ENCODE measurements at regions not wholly inside any gene's neighbourhood (a gene's known extent, or its start where the extent isn't known, plus 50 kb on each side); places are given as distances from the start of the nearest gene placed in this dataset.
"Not testable (repeated sequence)": the region's sequence is repeated elsewhere in the genome, so short reads cannot be mapped to it uniquely, and the experiment has no call there.

DNA sequence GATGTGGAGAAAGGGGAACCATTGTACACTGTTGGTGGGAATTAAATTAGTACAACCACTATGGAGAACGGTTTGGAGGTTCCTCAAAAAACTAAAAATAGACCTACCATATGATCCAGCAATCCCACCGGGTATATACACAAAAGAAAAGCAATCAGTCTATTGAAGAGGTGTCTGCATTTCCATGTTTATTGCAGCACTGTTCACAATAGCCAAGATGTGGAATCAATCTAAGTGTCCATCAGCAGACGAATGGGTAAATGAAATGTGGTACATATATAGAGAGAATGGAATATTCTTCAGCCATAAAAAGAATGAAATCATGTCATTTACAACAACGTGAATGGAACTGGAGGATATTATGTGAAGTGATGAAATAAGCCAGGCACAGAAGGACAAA is 208.1 kb downstream of the TRIML1 start:
- no peaks in the 10 kb centered on the region for H3K9me3 ChIP-seq
- no peak overlapping the region for H3K4me3 Mint-ChIP-seq
- WGBS (ENCODE audit: insufficient coverage), result 50% methylated on average over 2 of the region's 4 CpGs
- no peak overlapping the region for H3K4me3 ChIP-seq (ENCODE audit: control insufficient read depth in 1 of 2, extremely low read depth in 1 of 2, low read length in 1 of 2)
- H3K4me1 Mint-ChIP-seq, result no peaks in the 10 kb centered on the region
- no peaks in the 10 kb centered on the region for H3K36me3 Mint-ChIP-seq
- H3K4me1 ChIP-seq (ENCODE audit: control insufficient read depth in 1 of 2, extremely low read depth in 1 of 2, insufficient read depth in 2 of 2, low read length in 2 of 2), result no peaks in the 10 kb centered on the region
- ChIA-PET POLR2A (no interaction called here), CTCF (no interaction called here)
- no peak for DNase-seq
- H3K9me3 Mint-ChIP-seq, result peaks cover 6 to 17% (median 8%) of the 10 kb centered on the region in 3 donors
- H3K27ac Mint-ChIP-seq, result no peak overlapping the region
- no peaks in the 10 kb centered on the region for H3K27me3 Mint-ChIP-seq
- no peak for ATAC-seq (replicated peaks in 1 of 4)
- no peak overlapping the region for H3K27ac ChIP-seq (ENCODE audit: low read length)
- no peaks in the 10 kb centered on the region for H3K36me3 ChIP-seq (ENCODE audit: control insufficient read depth in 2 of 2, extremely low read depth in 1 of 2, insufficient read depth in 1 of 2, low read length in 1 of 2)
- no peaks in the 10 kb centered on the region for H3K27me3 ChIP-seq (replicated peaks in 1 of 2; ENCODE audit: control insufficient read depth in 2 of 2, extremely low read depth in 1 of 2, insufficient read depth in 2 of 2, low read length in 1 of 2)

DNA sequence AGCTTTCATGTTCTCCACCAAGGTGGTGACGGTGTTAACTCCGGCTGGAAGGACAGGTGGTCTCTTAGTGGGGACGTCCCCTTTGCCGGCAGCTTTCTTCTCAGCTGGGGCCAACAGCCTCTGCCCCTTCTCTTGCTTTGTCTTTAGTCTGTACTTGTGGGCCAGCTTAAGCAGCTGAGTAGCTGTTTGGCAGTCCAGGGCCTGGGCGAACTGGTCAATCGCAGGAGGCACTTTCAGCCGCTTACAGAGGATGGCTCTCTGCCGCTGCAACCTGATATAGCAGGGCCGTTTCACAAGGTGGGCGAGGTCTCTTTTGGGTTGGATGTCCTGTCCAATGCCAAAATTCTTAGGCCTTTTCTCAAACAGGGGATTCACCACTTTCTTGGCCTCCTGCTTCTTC is 210.3 kb downstream of the TRIML1 start:
- ATAC-seq (replicated peaks in 1 of 4); H3K27me3 Mint-ChIP-seq; H3K36me3 ChIP-seq (ENCODE audit: control insufficient read depth in 2 of 2, extremely low read depth in 1 of 2, insufficient read depth in 1 of 2, low read length in 1 of 2); H3K27ac ChIP-seq (ENCODE audit: low read length); DNase-seq; H3K9me3 ChIP-seq; POLR2A ChIA-PET; CTCF ChIA-PET; H3K27ac Mint-ChIP-seq; H3K4me3 Mint-ChIP-seq; H3K27me3 ChIP-seq (replicated peaks in 1 of 2; ENCODE audit: control insufficient read depth in 2 of 2, extremely low read depth in 1 of 2, insufficient read depth in 2 of 2, low read length in 1 of 2); H3K36me3 Mint-ChIP-seq; H3K4me3 ChIP-seq (ENCODE audit: control insufficient read depth in 1 of 2, extremely low read depth in 1 of 2, low read length in 1 of 2); H3K4me1 Mint-ChIP-seq; H3K4me1 ChIP-seq (ENCODE audit: control insufficient read depth in 1 of 2, extremely low read depth in 1 of 2, insufficient read depth in 2 of 2, low read length in 2 of 2): not testable (repeated sequence)
- H3K9me3 Mint-ChIP-seq, result peaks cover 8 to 17% (median 14%) of the 10 kb centered on the region in 3 donors
- 92% methylated on average over 10 of the region's 10 CpGs for WGBS (ENCODE audit: insufficient coverage)

DNA sequence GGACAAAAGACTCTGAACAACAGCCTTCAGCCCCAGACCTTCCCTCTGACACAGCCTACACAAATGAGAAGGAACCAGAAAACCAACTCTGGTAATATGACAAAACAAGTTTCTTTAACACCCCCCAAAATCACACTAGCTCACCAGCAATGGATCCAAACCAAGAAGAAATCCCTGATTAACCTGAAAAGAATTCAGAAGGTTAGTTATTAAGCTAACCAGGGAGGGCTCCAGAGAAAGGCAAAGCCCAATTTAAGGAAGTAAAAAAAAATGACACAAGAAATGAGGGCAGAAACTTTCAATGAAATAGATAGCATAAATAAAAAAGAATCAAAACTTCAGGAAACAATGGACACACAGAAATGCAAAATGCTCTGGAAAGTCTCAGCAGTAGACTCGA is 224.0 kb downstream of the TRIML1 start:
- Histone ChIP-seq H3K9me3 (peaks cover 4% of the 10 kb centered on the region), H3K4me3 (ENCODE audit: control insufficient read depth in 1 of 2, extremely low read depth in 1 of 2, low read length in 1 of 2) (no peak overlapping the region), H3K36me3 (ENCODE audit: control insufficient read depth in 2 of 2, extremely low read depth in 1 of 2, insufficient read depth in 1 of 2, low read length in 1 of 2) (no peaks in the 10 kb centered on the region), H3K4me1 (ENCODE audit: control insufficient read depth in 1 of 2, extremely low read depth in 1 of 2, insufficient read depth in 2 of 2, low read length in 2 of 2) (no peaks in the 10 kb centered on the region), H3K27me3 (replicated peaks in 1 of 2; ENCODE audit: control insufficient read depth in 2 of 2, extremely low read depth in 1 of 2, insufficient read depth in 2 of 2, low read length in 1 of 2) (no peaks in the 10 kb centered on the region), H3K27ac (ENCODE audit: low read length) (no peak overlapping the region)
- ChIA-PET CTCF (no interaction called here), POLR2A (no interaction called here)
- H3K36me3 Mint-ChIP-seq, result no peaks in the 10 kb centered on the region
- WGBS (ENCODE audit: insufficient coverage), result no CpG with 5 or more reads among the region's 1 CpG
- peaks cover 14 to 26% (median 16%) of the 10 kb centered on the region in 3 donors for H3K9me3 Mint-ChIP-seq
- DNase-seq, result no peak
- no peak overlapping the region for H3K27ac Mint-ChIP-seq
- no peak for ATAC-seq (replicated peaks in 1 of 4)
- H3K27me3 Mint-ChIP-seq, result no peaks in the 10 kb centered on the region
- H3K4me1 Mint-ChIP-seq, result no peaks in the 10 kb centered on the region
- H3K4me3 Mint-ChIP-seq, result no peak overlapping the region

DNA sequence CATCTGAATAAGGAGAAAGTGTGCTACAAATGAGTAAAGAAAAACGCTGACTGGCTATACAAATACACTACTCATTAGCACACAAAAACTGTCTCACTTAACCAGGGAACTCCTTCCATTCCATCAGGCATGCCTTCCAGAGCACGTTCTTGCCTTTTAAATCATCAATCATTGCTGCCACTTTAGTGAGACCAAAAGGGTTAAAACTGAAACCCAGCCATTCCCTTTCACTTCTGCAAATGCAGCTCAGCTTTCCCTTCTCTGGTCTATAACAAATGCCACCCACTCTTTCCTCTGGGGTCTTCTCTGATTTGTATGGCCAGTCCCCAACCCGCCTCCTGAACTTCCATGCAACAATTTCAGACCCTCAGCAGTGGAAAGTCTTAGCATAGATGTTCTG is 231.5 kb downstream of the TRIML1 start:
- ChIA-PET CTCF (no interaction called here), POLR2A (no interaction called here)
- Mint-ChIP-seq H3K36me3 (no peaks in the 10 kb centered on the region), H3K27ac (no peak overlapping the region), H3K9me3 (peaks cover 16 to 29% (median 16%) of the 10 kb centered on the region in 3 donors), H3K27me3 (no peaks in the 10 kb centered on the region), H3K4me3 (no peak overlapping the region), H3K4me1 (no peaks in the 10 kb centered on the region)
- no peaks in the 10 kb centered on the region for H3K27me3 ChIP-seq (replicated peaks in 1 of 2; ENCODE audit: control insufficient read depth in 2 of 2, extremely low read depth in 1 of 2, insufficient read depth in 2 of 2, low read length in 1 of 2)
- no peaks in the 10 kb centered on the region for H3K36me3 ChIP-seq (ENCODE audit: control insufficient read depth in 2 of 2, extremely low read depth in 1 of 2, insufficient read depth in 1 of 2, low read length in 1 of 2)
- no peak overlapping the region for H3K27ac ChIP-seq (ENCODE audit: low read length)
- no peak for ATAC-seq (replicated peaks in 1 of 4)
- 23% methylated on average over 2 of the region's 3 CpGs for WGBS (ENCODE audit: insufficient coverage)
- no peaks in the 10 kb centered on the region for H3K4me1 ChIP-seq (ENCODE audit: control insufficient read depth in 1 of 2, extremely low read depth in 1 of 2, insufficient read depth in 2 of 2, low read length in 2 of 2)
- H3K4me3 ChIP-seq (ENCODE audit: control insufficient read depth in 1 of 2, extremely low read depth in 1 of 2, low read length in 1 of 2), result no peak overlapping the region
- DNase-seq, result no peak
- H3K9me3 ChIP-seq, result no peaks in the 10 kb centered on the region

DNA sequence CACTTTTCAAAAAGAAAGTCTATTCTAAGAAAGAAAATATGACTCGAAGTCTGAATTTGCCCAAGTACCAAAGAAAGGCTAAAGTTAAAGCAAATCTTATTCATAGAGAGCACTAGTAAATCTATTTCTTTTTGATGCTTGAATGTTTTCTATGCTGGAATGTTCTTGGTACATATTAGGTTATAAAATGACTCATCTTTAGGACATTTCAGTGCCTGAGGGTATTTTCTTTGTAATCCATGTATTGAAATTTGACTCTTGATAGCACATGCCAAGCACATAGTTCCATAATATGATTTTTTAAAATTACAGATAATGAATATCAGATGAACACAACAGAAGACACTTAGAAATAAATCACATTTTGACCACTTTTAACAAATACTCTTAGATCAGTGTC is 232.8 kb downstream of the TRIML1 start:
- H3K27ac Mint-ChIP-seq, result no peak overlapping the region
- CTCF ChIA-PET, result no interaction called here

DNA sequence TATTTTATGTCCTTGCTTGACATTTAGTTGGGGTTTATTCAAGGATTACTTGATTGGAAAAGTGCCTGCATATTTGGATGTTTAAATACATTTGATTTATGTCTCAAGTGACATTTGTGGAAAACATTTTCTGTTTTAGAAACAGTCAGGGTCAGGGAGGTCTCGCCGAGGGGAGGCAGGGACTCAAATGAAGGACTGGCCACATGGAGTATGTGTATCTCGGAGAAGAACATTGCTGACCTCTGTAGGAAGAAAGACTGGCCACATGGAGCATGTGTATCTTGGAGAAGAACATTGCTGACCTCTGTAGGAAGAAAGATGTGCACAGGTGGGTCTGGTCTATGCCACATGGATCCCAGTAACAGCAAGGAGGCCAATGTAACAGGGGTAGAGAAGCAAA is 233.6 kb downstream of the TRIML1 start:
- no peaks in the 10 kb centered on the region for H3K27me3 Mint-ChIP-seq
- Histone ChIP-seq H3K9me3 (no peaks in the 10 kb centered on the region), H3K4me3 (ENCODE audit: control insufficient read depth in 1 of 2, extremely low read depth in 1 of 2, low read length in 1 of 2) (no peak overlapping the region), H3K4me1 (ENCODE audit: control insufficient read depth in 1 of 2, extremely low read depth in 1 of 2, insufficient read depth in 2 of 2, low read length in 2 of 2) (no peaks in the 10 kb centered on the region), H3K27ac (ENCODE audit: low read length) (no peak overlapping the region), H3K36me3 (ENCODE audit: control insufficient read depth in 2 of 2, extremely low read depth in 1 of 2, insufficient read depth in 1 of 2, low read length in 1 of 2) (no peaks in the 10 kb centered on the region), H3K27me3 (replicated peaks in 1 of 2; ENCODE audit: control insufficient read depth in 2 of 2, extremely low read depth in 1 of 2, insufficient read depth in 2 of 2, low read length in 1 of 2) (no peaks in the 10 kb centered on the region)
- H3K36me3 Mint-ChIP-seq, result no peaks in the 10 kb centered on the region
- H3K27ac Mint-ChIP-seq, result no peak overlapping the region
- ChIA-PET CTCF (no interaction called here), POLR2A (no interaction called here)
- no peak overlapping the region for H3K4me3 Mint-ChIP-seq
- no peaks in the 10 kb centered on the region for H3K4me1 Mint-ChIP-seq
- DNase-seq (no peak), ATAC-seq (replicated peaks in 1 of 4) (no peak)
- 83% methylated on average over 3 of the region's 3 CpGs for WGBS (ENCODE audit: insufficient coverage)
- H3K9me3 Mint-ChIP-seq, result peaks cover 19 to 27% (median 21%) of the 10 kb centered on the region in 3 donors

More for the DNA sequence above, 232.8 kb downstream of the TRIML1 start:
- no peaks in the 10 kb centered on the region for H3K4me1 Mint-ChIP-seq
- H3K4me3 ChIP-seq (ENCODE audit: control insufficient read depth in 1 of 2, extremely low read depth in 1 of 2, low read length in 1 of 2), result no peak overlapping the region
- no peak for ATAC-seq (replicated peaks in 1 of 4)
- WGBS (ENCODE audit: insufficient coverage), result no CpG with 5 or more reads among the region's 1 CpG
- H3K36me3 Mint-ChIP-seq, result no peaks in the 10 kb centered on the region
- H3K4me3 Mint-ChIP-seq, result no peak overlapping the region
- H3K27me3 ChIP-seq (replicated peaks in 1 of 2; ENCODE audit: control insufficient read depth in 2 of 2, extremely low read depth in 1 of 2, insufficient read depth in 2 of 2, low read length in 1 of 2), result no peaks in the 10 kb centered on the region
- H3K27ac ChIP-seq (ENCODE audit: low read length), result no peak overlapping the region
- POLR2A ChIA-PET, result no interaction called here
- no peaks in the 10 kb centered on the region for H3K27me3 Mint-ChIP-seq
- no peak for DNase-seq
- peaks cover 21 to 32% (median 21%) of the 10 kb centered on the region in 3 donors for H3K9me3 Mint-ChIP-seq
- no peaks in the 10 kb centered on the region for H3K36me3 ChIP-seq (ENCODE audit: control insufficient read depth in 2 of 2, extremely low read depth in 1 of 2, insufficient read depth in 1 of 2, low read length in 1 of 2)
- no peaks in the 10 kb centered on the region for H3K4me1 ChIP-seq (ENCODE audit: control insufficient read depth in 1 of 2, extremely low read depth in 1 of 2, insufficient read depth in 2 of 2, low read length in 2 of 2)
- no peaks in the 10 kb centered on the region for H3K9me3 ChIP-seq

DNA sequence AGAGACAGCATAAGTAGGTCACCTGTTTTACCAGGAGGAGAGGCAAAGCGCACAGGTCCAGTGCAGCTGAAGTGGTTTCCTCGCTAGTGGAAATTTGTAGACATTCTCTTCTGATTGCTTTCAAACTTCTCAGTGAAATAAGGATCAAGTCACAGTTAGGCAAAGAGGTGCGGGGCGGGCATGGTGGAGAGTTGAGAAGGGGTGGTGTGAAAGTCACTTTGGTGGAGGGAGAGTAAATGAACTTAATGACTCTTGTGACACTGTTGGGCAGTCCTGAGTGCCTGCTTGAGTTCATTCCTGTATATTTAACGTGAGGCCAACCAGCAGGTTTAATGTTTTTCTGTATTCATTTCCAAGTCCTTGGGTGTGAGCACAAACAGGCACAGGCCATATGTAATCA is 235.6 kb downstream of the TRIML1 start:
- Mint-ChIP-seq H3K36me3 (no peaks in the 10 kb centered on the region), H3K27me3 (no peaks in the 10 kb centered on the region), H3K4me1 (no peaks in the 10 kb centered on the region), H3K27ac (no peak overlapping the region), H3K4me3 (no peak overlapping the region), H3K9me3 (peaks cover 18 to 34% (median 28%) of the 10 kb centered on the region in 3 donors)
- DNase-seq, result no peak
- no peak overlapping the region for H3K27ac ChIP-seq (ENCODE audit: low read length)
- 82% methylated on average over 5 of the region's 5 CpGs for WGBS (ENCODE audit: insufficient coverage)
- H3K9me3 ChIP-seq, result no peaks in the 10 kb centered on the region
- no peaks in the 10 kb centered on the region for H3K27me3 ChIP-seq (replicated peaks in 1 of 2; ENCODE audit: control insufficient read depth in 2 of 2, extremely low read depth in 1 of 2, insufficient read depth in 2 of 2, low read length in 1 of 2)
- ATAC-seq (replicated peaks in 1 of 4), result no peak
- no peaks in the 10 kb centered on the region for H3K36me3 ChIP-seq (ENCODE audit: control insufficient read depth in 2 of 2, extremely low read depth in 1 of 2, insufficient read depth in 1 of 2, low read length in 1 of 2)
- ChIA-PET CTCF (no interaction called here), POLR2A (no interaction called here)
- H3K4me3 ChIP-seq (ENCODE audit: control insufficient read depth in 1 of 2, extremely low read depth in 1 of 2, low read length in 1 of 2), result no peak overlapping the region
- no peaks in the 10 kb centered on the region for H3K4me1 ChIP-seq (ENCODE audit: control insufficient read depth in 1 of 2, extremely low read depth in 1 of 2, insufficient read depth in 2 of 2, low read length in 2 of 2)

Measured in T-cell (primary cell).